GM12872 (cell line): ENCODE measurements at regions not wholly inside any gene's neighbourhood (a gene's known extent, or its start where the extent isn't known, plus 50 kb on each side); places are given as distances from the start of the nearest gene placed in this dataset.

Source experiments
- CTCF ChIP-seq: IDR thresholded peaks from 3 replicates; pipeline ENCODE4 v1.5.1; 2011; ENCODE audit warnings: low read depth, mild to moderate bottlenecking, low read length, moderate library complexity; ENCODE audit not compliant: insufficient read depth

GRCh38 chr10:30529373-30529998 lies 95.5 kb downstream of the MAP3K8 start:
- no peak for TF ChIP-seq CTCF

- no peak for TF ChIP-seq CTCF
Measured at GRCh38 chr10:30528429-30528786, 94.4 kb downstream of the MAP3K8 start.

GRCh38 chr10:30527623-30528428 lies 93.8 kb downstream of the MAP3K8 start:
- TF ChIP-seq CTCF: no peak

GRCh38 chr10:30518907-30519306 lies 84.9 kb downstream of the MAP3K8 start:
- TF ChIP-seq CTCF: no peak
